DND-41 (cell line): ENCODE measurements at regions not wholly inside any gene's neighbourhood (a gene's known extent, or its start where the extent isn't known, plus 50 kb on each side); places are given as distances from the start of the nearest gene placed in this dataset.

Experiments used
- EZH2 ChIP-seq: IDR thresholded peaks from 3 replicates; pipeline ENCODE4 v1.6.1; 2012; ENCODE audit warnings: borderline replicate concordance, low read depth, mild to moderate bottlenecking, moderate library complexity, low read length, inconsistent platforms; ENCODE audit not compliant: severe bottlenecking
- TF ChIP-seq, protein P1 (sequence below): IDR thresholded peaks from 2 replicates; pipeline ENCODE4 v1.5.1; 2012; ENCODE audit warnings: borderline replicate concordance, low read length, moderate library complexity, mild to moderate bottlenecking; ENCODE audit not compliant: poor library complexity, severe bottlenecking; ENCODE audit errors: extremely low read depth

- TF ChIP-seq, protein P1, sequence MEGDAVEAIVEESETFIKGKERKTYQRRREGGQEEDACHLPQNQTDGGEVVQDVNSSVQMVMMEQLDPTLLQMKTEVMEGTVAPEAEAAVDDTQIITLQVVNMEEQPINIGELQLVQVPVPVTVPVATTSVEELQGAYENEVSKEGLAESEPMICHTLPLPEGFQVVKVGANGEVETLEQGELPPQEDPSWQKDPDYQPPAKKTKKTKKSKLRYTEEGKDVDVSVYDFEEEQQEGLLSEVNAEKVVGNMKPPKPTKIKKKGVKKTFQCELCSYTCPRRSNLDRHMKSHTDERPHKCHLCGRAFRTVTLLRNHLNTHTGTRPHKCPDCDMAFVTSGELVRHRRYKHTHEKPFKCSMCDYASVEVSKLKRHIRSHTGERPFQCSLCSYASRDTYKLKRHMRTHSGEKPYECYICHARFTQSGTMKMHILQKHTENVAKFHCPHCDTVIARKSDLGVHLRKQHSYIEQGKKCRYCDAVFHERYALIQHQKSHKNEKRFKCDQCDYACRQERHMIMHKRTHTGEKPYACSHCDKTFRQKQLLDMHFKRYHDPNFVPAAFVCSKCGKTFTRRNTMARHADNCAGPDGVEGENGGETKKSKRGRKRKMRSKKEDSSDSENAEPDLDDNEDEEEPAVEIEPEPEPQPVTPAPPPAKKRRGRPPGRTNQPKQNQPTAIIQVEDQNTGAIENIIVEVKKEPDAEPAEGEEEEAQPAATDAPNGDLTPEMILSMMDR, result no peak
- no peak for TF ChIP-seq EZH2
Measured at GRCh38 chr2:186927867-186928191, 78.9 kb upstream of the ZSWIM2 start.
